Osteocyte (in vitro differentiated cells): ENCODE measurements at regions not wholly inside any gene's neighbourhood (a gene's known extent, or its start where the extent isn't known, plus 50 kb on each side); places are given as distances from the start of the nearest gene placed in this dataset.

Experiments
- DNase-seq: peaks from one replicate; pipeline ENCODE4 v3.0.0; 2021; ENCODE audit warnings: mixed read lengths; ENCODE audit not compliant: unreplicated experiment; ENCODE audit errors: extremely low spot score
- H3K27ac Mint-ChIP-seq: one replicate; pipeline ENCODE4 v1.8.0; 2021; ENCODE audit warnings: mild to moderate bottlenecking, mixed read lengths; ENCODE audit not compliant: unreplicated experiment
- H3K27me3 Mint-ChIP-seq: one replicate; pipeline ENCODE4 v1.8.0; 2021; ENCODE audit warnings: mixed read lengths; ENCODE audit not compliant: unreplicated experiment
- H3K36me3 Mint-ChIP-seq: one replicate; pipeline ENCODE4 v1.8.0; 2021; ENCODE audit warnings: mixed read lengths; ENCODE audit not compliant: unreplicated experiment
- H3K4me1 Mint-ChIP-seq: one replicate; pipeline ENCODE4 v1.8.0; 2021; ENCODE audit warnings: mixed read lengths; ENCODE audit not compliant: unreplicated experiment
- H3K4me3 Mint-ChIP-seq: one replicate; pipeline ENCODE4 v1.8.0; 2021; ENCODE audit warnings: mild to moderate bottlenecking, moderate library complexity, mixed read lengths; ENCODE audit not compliant: unreplicated experiment
- H3K9me3 Mint-ChIP-seq: one replicate; pipeline ENCODE4 v1.8.0; 2021; ENCODE audit warnings: mixed read lengths; ENCODE audit not compliant: unreplicated experiment
- CTCF ChIP-seq: fragments of 200-600 bp; sonication (generic); IDR thresholded peaks from 2 replicates; pipeline ENCODE4 v1.5.0; 2021; ENCODE audit warnings: antibody characterized with exemption, mild to moderate bottlenecking, moderate library complexity

- H3K27ac Mint-ChIP-seq = peak overlapping the region; percentile 79
- H3K4me1 Mint-ChIP-seq = peaks cover 25% of the 10 kb centered on the region
- no peak for TF ChIP-seq CTCF
- DNase-seq = no peak
- H3K36me3 Mint-ChIP-seq = peaks cover 10% of the 10 kb centered on the region
- peak overlapping the region; percentile 2 for H3K4me3 Mint-ChIP-seq
- peaks cover 13% of the 10 kb centered on the region for H3K9me3 Mint-ChIP-seq
- no peaks in the 10 kb centered on the region for H3K27me3 Mint-ChIP-seq
Measured at GRCh38 chr7:16951483-16952080, 69.8 kb upstream of the AGR3 start.

GRCh38 chr7:16954321-16954720 lies 72.5 kb upstream of the AGR3 start:
- Mint-ChIP-seq H3K9me3 (peaks cover 8% of the 10 kb centered on the region), H3K4me3 (no peak overlapping the region), H3K4me1 (peaks cover 25% of the 10 kb centered on the region), H3K27ac (no peak overlapping the region), H3K27me3 (no peaks in the 10 kb centered on the region), H3K36me3 (peaks cover 6% of the 10 kb centered on the region)
- no peak for TF ChIP-seq CTCF
- no peak for DNase-seq

- peaks cover 6% of the 10 kb centered on the region for H3K36me3 Mint-ChIP-seq
- no peak overlapping the region for H3K4me3 Mint-ChIP-seq
- DNase-seq = no peak
- no peaks in the 10 kb centered on the region for H3K27me3 Mint-ChIP-seq
- no peak overlapping the region for H3K27ac Mint-ChIP-seq
- TF ChIP-seq CTCF = no peak
- peaks cover 6% of the 10 kb centered on the region for H3K9me3 Mint-ChIP-seq
- peaks cover 22% of the 10 kb centered on the region for H3K4me1 Mint-ChIP-seq
Measured at GRCh38 chr7:16958724-16959123, 76.9 kb upstream of the AGR3 start.

- peaks cover 9% of the 10 kb centered on the region for H3K4me1 Mint-ChIP-seq
- H3K27ac Mint-ChIP-seq = no peak overlapping the region
Measured at GRCh38 chr7:16960337-16960965, 78.7 kb upstream of the AGR3 start.

More at GRCh38 chr7:16960337-16960965, 78.7 kb upstream of the AGR3 start:
- Mint-ChIP-seq H3K9me3 (peaks cover 6% of the 10 kb centered on the region), H3K27me3 (no peaks in the 10 kb centered on the region), H3K36me3 (peaks cover 6% of the 10 kb centered on the region), H3K4me3 (no peak overlapping the region)
- no peak for DNase-seq
- no peak for TF ChIP-seq CTCF
